ENCODE measurements at regions not wholly inside any gene's neighbourhood (a gene's known extent, or its start where the extent isn't known, plus 50 kb on each side); places are given as distances from the start of the nearest gene placed in this dataset.
"Not testable (repeated sequence)": the region's sequence is repeated elsewhere in the genome, so short reads cannot be mapped to it uniquely, and the experiment has no call there.

DNA sequence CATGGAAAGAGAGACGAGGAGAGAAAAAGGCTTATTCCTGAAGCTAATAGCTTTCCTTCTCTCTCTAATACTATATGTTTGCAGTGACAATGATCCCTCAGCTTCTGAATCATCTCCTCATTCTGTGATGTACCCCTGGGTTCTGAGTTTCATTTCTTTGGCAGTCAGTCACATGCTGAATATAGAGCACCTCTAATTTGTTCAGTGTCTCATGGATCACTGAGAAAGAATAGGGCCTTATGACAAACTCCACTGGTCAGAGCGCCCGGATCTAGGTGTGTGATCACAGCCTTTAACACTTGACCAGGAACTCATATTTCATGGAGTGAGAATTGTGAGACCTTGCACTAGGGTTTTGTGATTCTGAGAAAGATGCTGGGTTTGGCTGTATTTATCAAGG lies 54.3 kb upstream of the CCN1 start:
- not testable (repeated sequence) for TF ChIP-seq MXI1 (IDR thresholded peaks at IDR 0.05; ENCODE audit: borderline replicate concordance, low read depth, low read length); KAT2B (IDR thresholded peaks at IDR 0.05; ENCODE audit: borderline replicate concordance, low read depth, low read length); CEBPB (IDR thresholded peaks at IDR 0.05; ENCODE audit: borderline replicate concordance, low read depth, low read length); CEBPG (CRISPR knock-in tag; IDR thresholded peaks at IDR 0.05); JUNB (CRISPR knock-in tag; IDR thresholded peaks at IDR 0.05; ENCODE audit: borderline replicate concordance); SP1 (IDR thresholded peaks at IDR 0.05); SP1 (CRISPR knock-in tag; IDR thresholded peaks at IDR 0.05); PRDM10 (CRISPR knock-in tag; IDR thresholded peaks at IDR 0.05; ENCODE audit: low read depth); NPAS2 (CRISPR knock-in tag; IDR thresholded peaks at IDR 0.05; ENCODE audit: borderline replicate concordance); ZZZ3 (CRISPR knock-in tag; IDR thresholded peaks at IDR 0.05; ENCODE audit: borderline replicate concordance); IRF2 (CRISPR knock-in tag; IDR thresholded peaks at IDR 0.05); THRA (CRISPR knock-in tag; IDR thresholded peaks at IDR 0.05; ENCODE audit: borderline replicate concordance); BRD4 (CRISPR knock-in tag; IDR thresholded peaks at IDR 0.05); ZNF776 (CRISPR knock-in tag; IDR thresholded peaks at IDR 0.05)
- TF ChIP-seq, protein P1, sequence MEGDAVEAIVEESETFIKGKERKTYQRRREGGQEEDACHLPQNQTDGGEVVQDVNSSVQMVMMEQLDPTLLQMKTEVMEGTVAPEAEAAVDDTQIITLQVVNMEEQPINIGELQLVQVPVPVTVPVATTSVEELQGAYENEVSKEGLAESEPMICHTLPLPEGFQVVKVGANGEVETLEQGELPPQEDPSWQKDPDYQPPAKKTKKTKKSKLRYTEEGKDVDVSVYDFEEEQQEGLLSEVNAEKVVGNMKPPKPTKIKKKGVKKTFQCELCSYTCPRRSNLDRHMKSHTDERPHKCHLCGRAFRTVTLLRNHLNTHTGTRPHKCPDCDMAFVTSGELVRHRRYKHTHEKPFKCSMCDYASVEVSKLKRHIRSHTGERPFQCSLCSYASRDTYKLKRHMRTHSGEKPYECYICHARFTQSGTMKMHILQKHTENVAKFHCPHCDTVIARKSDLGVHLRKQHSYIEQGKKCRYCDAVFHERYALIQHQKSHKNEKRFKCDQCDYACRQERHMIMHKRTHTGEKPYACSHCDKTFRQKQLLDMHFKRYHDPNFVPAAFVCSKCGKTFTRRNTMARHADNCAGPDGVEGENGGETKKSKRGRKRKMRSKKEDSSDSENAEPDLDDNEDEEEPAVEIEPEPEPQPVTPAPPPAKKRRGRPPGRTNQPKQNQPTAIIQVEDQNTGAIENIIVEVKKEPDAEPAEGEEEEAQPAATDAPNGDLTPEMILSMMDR (CRISPR knock-in tag; IDR thresholded peaks at IDR 0.05): not testable (repeated sequence)
